ENCODE measurements at regions not wholly inside any gene's neighbourhood (a gene's known extent, or its start where the extent isn't known, plus 50 kb on each side); places are given as distances from the start of the nearest gene placed in this dataset.

DNA sequence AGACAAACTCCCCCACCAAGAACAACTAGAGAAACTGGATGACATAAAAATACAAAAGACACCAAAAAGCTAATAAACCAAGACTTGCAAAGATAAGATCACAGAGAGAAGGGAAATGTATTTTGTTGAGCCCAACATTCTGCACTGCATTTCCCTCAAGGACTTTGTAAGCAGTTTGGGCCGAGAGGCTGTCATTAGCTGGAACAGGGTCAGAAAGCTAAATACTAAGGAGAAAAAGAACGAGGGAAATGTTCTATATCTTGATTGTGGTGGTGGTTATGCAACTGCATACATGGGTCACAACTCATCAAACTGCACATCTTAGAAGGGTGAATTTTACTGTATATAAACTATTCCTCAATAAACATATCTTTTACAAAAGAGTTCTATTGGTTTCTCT, 315.0 kb downstream of the IPMK start:
- TF ChIP-seq CTCF (IDR thresholded peaks at IDR 0.05; ENCODE audit: poor library complexity): no peak
- TF ChIP-seq EZH2phosphoT487 (IDR thresholded peaks at IDR 0.05; ENCODE audit: low read depth, severe bottlenecking, unreplicated experiment): no peak
- TF ChIP-seq EZH2 (IDR thresholded peaks at IDR 0.05; ENCODE audit: borderline replicate concordance): no peak

Data from hepatocyte (in vitro differentiated cells).